Neural progenitor cell (in vitro differentiated cells): ENCODE measurements at regions not wholly inside any gene's neighbourhood (a gene's known extent, or its start where the extent isn't known, plus 50 kb on each side); places are given as distances from the start of the nearest gene placed in this dataset.

Experiments
- EZH2 ChIP-seq: fragments of 200-600 bp; sonication (generic); IDR thresholded peaks from 2 replicates; pipeline ENCODE4 v1.6.1; 2017; ENCODE audit warnings: antibody characterized with exemption, mild to moderate bottlenecking, moderate library complexity
- EZH2phosphoT487 ChIP-seq: fragments of 200-600 bp; sonication (generic); IDR thresholded peaks from 2 replicates; pipeline ENCODE4 v1.6.1; 2017; ENCODE audit warnings: antibody characterized with exemption
- TF ChIP-seq, protein P1 (sequence below): fragments of 200-600 bp; sonication (generic); IDR thresholded peaks from 2 replicates; pipeline ENCODE4 v1.5.1; 2017; ENCODE audit warnings: antibody characterized with exemption, mild to moderate bottlenecking

DNA sequence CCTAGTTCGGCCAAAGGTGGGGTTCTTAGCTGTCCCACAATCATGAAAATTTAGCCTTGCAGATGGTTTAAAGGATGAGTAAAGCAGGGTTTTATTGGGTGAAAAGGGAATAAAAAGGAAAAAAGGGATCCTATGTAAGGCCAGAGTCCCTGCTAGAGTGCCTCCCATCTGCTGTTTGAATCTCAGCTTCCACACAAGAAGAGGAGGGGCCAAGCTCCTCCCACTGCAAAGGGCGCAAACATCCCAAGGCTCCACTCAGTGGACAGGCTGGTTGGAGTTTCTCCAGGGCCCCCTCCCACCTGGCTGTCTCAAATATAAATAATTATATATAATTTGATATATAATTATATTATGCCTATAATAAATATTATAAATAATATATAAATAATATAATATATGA is 1272.1 kb upstream of the PCDH20 start:
- TF ChIP-seq, protein P1, sequence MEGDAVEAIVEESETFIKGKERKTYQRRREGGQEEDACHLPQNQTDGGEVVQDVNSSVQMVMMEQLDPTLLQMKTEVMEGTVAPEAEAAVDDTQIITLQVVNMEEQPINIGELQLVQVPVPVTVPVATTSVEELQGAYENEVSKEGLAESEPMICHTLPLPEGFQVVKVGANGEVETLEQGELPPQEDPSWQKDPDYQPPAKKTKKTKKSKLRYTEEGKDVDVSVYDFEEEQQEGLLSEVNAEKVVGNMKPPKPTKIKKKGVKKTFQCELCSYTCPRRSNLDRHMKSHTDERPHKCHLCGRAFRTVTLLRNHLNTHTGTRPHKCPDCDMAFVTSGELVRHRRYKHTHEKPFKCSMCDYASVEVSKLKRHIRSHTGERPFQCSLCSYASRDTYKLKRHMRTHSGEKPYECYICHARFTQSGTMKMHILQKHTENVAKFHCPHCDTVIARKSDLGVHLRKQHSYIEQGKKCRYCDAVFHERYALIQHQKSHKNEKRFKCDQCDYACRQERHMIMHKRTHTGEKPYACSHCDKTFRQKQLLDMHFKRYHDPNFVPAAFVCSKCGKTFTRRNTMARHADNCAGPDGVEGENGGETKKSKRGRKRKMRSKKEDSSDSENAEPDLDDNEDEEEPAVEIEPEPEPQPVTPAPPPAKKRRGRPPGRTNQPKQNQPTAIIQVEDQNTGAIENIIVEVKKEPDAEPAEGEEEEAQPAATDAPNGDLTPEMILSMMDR: no peak
- TF ChIP-seq EZH2phosphoT487 (no peak), EZH2 (no peak)
